Stimulated activated naive B cell treated with anti-CD40 and anti-IgM and Interleukin-4, amounts not matched to agents 10 μg/mL and 1 μg/mL and 100 μg/mL, for 72 hours (primary cell): ENCODE measurements at regions not wholly inside any gene's neighbourhood (a gene's known extent, or its start where the extent isn't known, plus 50 kb on each side); places are given as distances from the start of the nearest gene placed in this dataset.

ENCODE experiments used
- ATAC-seq, 2 donors: fragments of 150-1000 bp; cut with Tn5 transposase; replicated peaks; 2 replicates each; pipeline ENCODE4 v1.10.0; 2021; ENCODE audit warnings: moderate library complexity in 1 of 2
- DNase-seq: peaks from one replicate; pipeline ENCODE4 v3.0.0; 2021
- H3K27ac Mint-ChIP-seq: one replicate; pipeline ENCODE4 v1.8.0; 2022; ENCODE audit warnings: mild to moderate bottlenecking, mixed read lengths
- H3K27me3 Mint-ChIP-seq, 2 donors: one replicate each; pipeline ENCODE4 v1.8.0; 2022; ENCODE audit warnings: mixed read lengths in 2 of 2
- H3K36me3 Mint-ChIP-seq, 2 donors: one replicate each; pipeline ENCODE4 v1.8.0; 2022; ENCODE audit warnings: mixed read lengths in 2 of 2, mild to moderate bottlenecking in 1 of 2
- H3K4me1 Mint-ChIP-seq, 2 donors: one replicate each; pipeline ENCODE4 v1.8.0; 2022; ENCODE audit warnings: mixed read lengths in 2 of 2, mild to moderate bottlenecking in 1 of 2
- H3K4me3 Mint-ChIP-seq, 2 donors: one replicate each; pipeline ENCODE4 v1.8.0; 2022; ENCODE audit warnings: mild to moderate bottlenecking in 2 of 2, mixed read lengths in 2 of 2, moderate library complexity in 1 of 2
- H3K9me3 Mint-ChIP-seq, 2 donors: one replicate each; pipeline ENCODE4 v1.8.0; 2022; ENCODE audit warnings: mixed read lengths in 2 of 2, mild to moderate bottlenecking in 1 of 2

DNA sequence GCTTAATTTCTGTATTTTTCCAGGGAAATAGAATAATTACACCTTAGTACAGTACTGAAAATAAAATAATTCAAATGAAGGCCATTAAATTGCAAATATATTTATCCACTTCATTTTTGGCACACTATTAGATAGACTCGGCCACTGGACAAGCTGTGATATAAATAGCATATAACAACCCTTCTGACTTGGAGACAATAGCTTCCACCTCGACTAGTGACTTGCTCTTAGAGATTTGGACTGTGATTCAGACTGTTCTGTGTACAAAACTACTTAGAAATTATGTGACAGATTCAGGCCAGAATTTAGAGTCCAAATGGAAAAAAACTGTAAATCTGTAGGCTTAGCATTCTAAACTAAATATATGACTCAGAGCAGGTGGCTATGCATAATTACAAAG, 949.9 kb downstream of the LRFN5 start:
- H3K36me3 Mint-ChIP-seq = no peaks in the 10 kb centered on the region
- H3K4me1 Mint-ChIP-seq = no peaks in the 10 kb centered on the region
- no peak overlapping the region for H3K4me3 Mint-ChIP-seq
- DNase-seq (no peak), ATAC-seq (no peak)
- no peak overlapping the region for H3K27ac Mint-ChIP-seq
- peaks cover 0 to 3% of the 10 kb centered on the region in 2 donors for H3K9me3 Mint-ChIP-seq
- no peaks in the 10 kb centered on the region for H3K27me3 Mint-ChIP-seq

- Mint-ChIP-seq H3K9me3 (peaks cover 0 to 3% of the 10 kb centered on the region in 2 donors), H3K27ac (no peak overlapping the region)
Measured at GRCh38 chr14:42555365-42555764, 948.7 kb downstream of the LRFN5 start.

DNA sequence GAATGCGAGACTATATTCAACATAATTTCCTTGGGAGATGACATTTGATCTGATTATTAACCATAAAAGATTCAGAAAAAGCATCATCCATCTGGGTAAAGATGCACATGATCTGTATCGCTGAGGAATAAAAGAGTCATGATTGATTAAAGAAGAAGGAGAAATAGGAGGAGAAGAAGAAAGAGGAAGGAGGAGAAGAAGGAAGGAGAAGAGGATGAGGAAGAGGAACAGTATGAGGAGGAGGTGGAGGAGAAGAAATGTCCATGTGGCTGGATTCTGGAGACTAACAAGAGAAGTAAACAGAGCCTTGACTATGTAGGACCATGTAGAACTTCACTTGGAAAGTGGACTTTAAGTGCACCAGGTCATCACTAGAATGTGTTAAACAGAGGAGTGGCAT, 947.4 kb downstream of the LRFN5 start:
- H3K36me3 Mint-ChIP-seq = no peaks in the 10 kb centered on the region
- H3K4me3 Mint-ChIP-seq = no peak overlapping the region
- ATAC-seq = no peak

More at GRCh38 chr14:42555365-42555764, 948.7 kb downstream of the LRFN5 start:
- DNase-seq = no peak
- H3K36me3 Mint-ChIP-seq = no peaks in the 10 kb centered on the region
- H3K4me1 Mint-ChIP-seq = no peaks in the 10 kb centered on the region
- ATAC-seq = no peak
- no peaks in the 10 kb centered on the region for H3K27me3 Mint-ChIP-seq
- H3K4me3 Mint-ChIP-seq = no peak overlapping the region

GRCh38 chr14:42550310-42550709, 943.6 kb downstream of the LRFN5 start:
- no peak for DNase-seq
- Mint-ChIP-seq H3K9me3 (peaks cover 0 to 7% of the 10 kb centered on the region in 2 donors), H3K4me3 (no peak overlapping the region), H3K4me1 (no peaks in the 10 kb centered on the region), H3K36me3 (no peaks in the 10 kb centered on the region), H3K27me3 (no peaks in the 10 kb centered on the region), H3K27ac (no peak overlapping the region)
- ATAC-seq = no peak

More for the DNA sequence above, 947.4 kb downstream of the LRFN5 start:
- Mint-ChIP-seq H3K9me3 (peaks cover 0 to 5% of the 10 kb centered on the region in 2 donors), H3K4me1 (no peaks in the 10 kb centered on the region), H3K27me3 (no peaks in the 10 kb centered on the region), H3K27ac (no peak overlapping the region)
- DNase-seq = no peak

- no peaks in the 10 kb centered on the region for H3K36me3 Mint-ChIP-seq
- H3K4me1 Mint-ChIP-seq = no peaks in the 10 kb centered on the region
- ATAC-seq (no peak), DNase-seq (no peak)
- peaks cover 0 to 5% of the 10 kb centered on the region in 2 donors for H3K9me3 Mint-ChIP-seq
- no peak overlapping the region for H3K4me3 Mint-ChIP-seq
- no peak overlapping the region for H3K27ac Mint-ChIP-seq
- H3K27me3 Mint-ChIP-seq = no peaks in the 10 kb centered on the region
Measured at GRCh38 chr14:42548349-42548748, 941.7 kb downstream of the LRFN5 start.

GRCh38 chr14:42545636-42546035, 939.0 kb downstream of the LRFN5 start:
- DNase-seq (no peak), ATAC-seq (no peak)
- Mint-ChIP-seq H3K9me3 (peaks cover 0 to 6% of the 10 kb centered on the region in 2 donors), H3K27me3 (no peaks in the 10 kb centered on the region), H3K4me3 (no peak overlapping the region), H3K4me1 (no peaks in the 10 kb centered on the region), H3K27ac (no peak overlapping the region), H3K36me3 (no peaks in the 10 kb centered on the region)

DNA sequence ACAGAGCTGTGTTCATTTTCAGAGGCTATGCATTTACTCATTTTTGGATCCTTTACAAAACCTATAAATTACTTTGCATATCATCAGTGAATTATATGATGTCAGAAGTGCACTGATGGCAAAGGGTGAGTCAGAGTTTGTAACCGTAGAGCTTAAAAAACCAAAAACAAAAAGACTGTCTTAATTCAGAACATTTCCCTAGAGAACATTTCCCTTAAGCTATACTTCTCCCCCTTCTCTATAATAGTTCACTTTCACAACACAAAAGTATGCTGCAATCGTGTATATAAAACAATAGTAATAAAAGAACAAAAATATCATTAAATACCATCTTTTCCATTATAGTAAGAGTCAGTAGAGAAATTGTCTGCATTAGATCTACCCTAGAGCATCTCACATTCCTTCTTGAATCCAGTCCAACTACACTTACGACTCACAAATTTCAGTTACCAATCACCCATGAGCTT, 934.9 kb downstream of the LRFN5 start:
- peaks cover 0 to 2% of the 10 kb centered on the region in 2 donors for H3K9me3 Mint-ChIP-seq
- H3K4me1 Mint-ChIP-seq = no peaks in the 10 kb centered on the region
- no peak overlapping the region for H3K27ac Mint-ChIP-seq
- H3K4me3 Mint-ChIP-seq = no peak overlapping the region
- H3K27me3 Mint-ChIP-seq = no peaks in the 10 kb centered on the region
- no peaks in the 10 kb centered on the region for H3K36me3 Mint-ChIP-seq
- DNase-seq (no peak), ATAC-seq (no peak)

DNA sequence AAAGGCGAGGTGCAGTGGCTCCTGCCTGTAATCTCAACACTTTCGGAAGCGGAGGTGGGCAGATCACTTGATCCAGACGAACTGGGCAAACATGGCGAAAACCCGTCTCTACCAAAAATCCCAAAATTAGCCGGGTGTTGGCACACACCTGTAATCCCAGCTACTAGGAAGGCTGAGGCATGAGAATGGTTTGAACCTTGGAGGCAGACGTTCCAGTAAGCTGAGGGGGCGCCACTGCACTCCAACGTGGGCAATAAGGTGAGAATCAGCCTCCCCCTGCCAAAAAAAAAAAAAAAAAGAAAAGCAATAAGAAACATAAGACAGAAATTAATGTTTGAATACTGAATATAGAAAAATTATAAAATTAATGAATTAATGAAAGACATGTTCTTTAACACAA, 928.7 kb downstream of the LRFN5 start:
- ATAC-seq (no peak), DNase-seq (no peak)
- Mint-ChIP-seq H3K27ac (no peak overlapping the region), H3K4me1 (no peaks in the 10 kb centered on the region), H3K9me3 (peaks cover 0 to 1% of the 10 kb centered on the region in 2 donors), H3K27me3 (no peaks in the 10 kb centered on the region), H3K4me3 (no peak overlapping the region), H3K36me3 (no peaks in the 10 kb centered on the region)

DNA sequence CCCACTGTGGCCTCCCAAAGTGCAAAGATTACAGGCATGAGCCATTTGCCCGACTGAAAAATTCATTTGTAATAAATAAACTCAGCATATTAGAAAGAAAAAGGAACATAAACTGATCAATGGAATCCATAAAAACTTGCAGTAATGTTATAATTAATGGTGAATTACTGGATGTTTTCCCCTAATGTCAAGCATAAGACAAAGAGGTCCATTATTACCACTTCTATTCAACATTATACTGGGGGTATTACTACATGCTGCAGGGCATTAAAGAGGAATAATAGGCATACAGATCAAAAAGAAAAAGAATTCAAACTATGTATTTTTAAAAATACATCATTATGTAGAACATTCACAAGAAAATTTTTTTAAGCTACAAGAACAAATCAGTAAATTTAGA, 926.8 kb downstream of the LRFN5 start:
- no peak for DNase-seq
- peaks cover 0 to 1% of the 10 kb centered on the region in 2 donors for H3K9me3 Mint-ChIP-seq
- H3K4me1 Mint-ChIP-seq = no peaks in the 10 kb centered on the region
- H3K36me3 Mint-ChIP-seq = no peaks in the 10 kb centered on the region
- no peaks in the 10 kb centered on the region for H3K27me3 Mint-ChIP-seq
- no peak overlapping the region for H3K27ac Mint-ChIP-seq
- no peak overlapping the region for H3K4me3 Mint-ChIP-seq
- ATAC-seq = no peak

GRCh38 chr14:42532194-42532593, 925.5 kb downstream of the LRFN5 start:
- DNase-seq = no peak
- Mint-ChIP-seq H3K4me1 (no peaks in the 10 kb centered on the region), H3K36me3 (no peaks in the 10 kb centered on the region), H3K4me3 (no peak overlapping the region), H3K27me3 (no peaks in the 10 kb centered on the region), H3K27ac (no peak overlapping the region), H3K9me3 (peaks cover 0 to 1% of the 10 kb centered on the region in 2 donors)
- no peak for ATAC-seq

- Mint-ChIP-seq H3K27me3 (no peaks in the 10 kb centered on the region), H3K9me3 (peaks cover 0 to 1% of the 10 kb centered on the region in 2 donors), H3K27ac (no peak overlapping the region), H3K4me3 (no peak overlapping the region), H3K36me3 (no peaks in the 10 kb centered on the region), H3K4me1 (no peaks in the 10 kb centered on the region)
- no peak for ATAC-seq
- no peak for DNase-seq
Measured at GRCh38 chr14:42527141-42527540, 920.5 kb downstream of the LRFN5 start.

DNA sequence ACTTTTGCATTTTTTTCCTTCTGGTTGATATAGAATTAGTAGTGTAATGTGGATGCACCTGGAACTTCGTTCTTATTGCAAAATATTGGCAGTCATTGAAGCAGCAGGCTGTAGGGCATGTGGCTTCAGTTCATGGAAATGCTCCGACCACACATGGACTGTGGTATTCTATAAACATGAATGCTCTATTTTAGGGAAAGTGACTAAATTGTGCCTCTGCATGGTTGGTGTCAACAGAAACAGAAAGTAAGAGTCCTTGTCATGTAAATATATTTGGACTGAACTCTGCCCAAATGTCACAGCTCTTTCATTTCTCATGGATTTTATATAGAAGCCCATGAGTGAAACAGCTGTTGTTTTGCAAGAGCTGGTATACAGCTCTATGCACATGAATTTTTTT, 917.0 kb downstream of the LRFN5 start:
- H3K27me3 Mint-ChIP-seq = no peaks in the 10 kb centered on the region
- ATAC-seq = peak; percentile 89 to 98

GRCh38 chr14:42517806-42518500, 911.3 kb downstream of the LRFN5 start:
- Mint-ChIP-seq H3K27ac (no peak overlapping the region), H3K4me1 (peaks cover 5 to 8% of the 10 kb centered on the region in 2 donors), H3K27me3 (no peaks in the 10 kb centered on the region), H3K36me3 (no peaks in the 10 kb centered on the region), H3K4me3 (no peak overlapping the region), H3K9me3 (peaks cover 0 to 1% of the 10 kb centered on the region in 2 donors)
- DNase-seq (no peak), ATAC-seq (peak in 1 of 2 donors; percentile 50)

More for the DNA sequence above, 917.0 kb downstream of the LRFN5 start:
- Mint-ChIP-seq H3K9me3 (no peaks in the 10 kb centered on the region), H3K36me3 (no peaks in the 10 kb centered on the region), H3K4me1 (no peaks in the 10 kb centered on the region), H3K4me3 (no peak overlapping the region), H3K27ac (no peak overlapping the region)
- no peak for DNase-seq

DNA sequence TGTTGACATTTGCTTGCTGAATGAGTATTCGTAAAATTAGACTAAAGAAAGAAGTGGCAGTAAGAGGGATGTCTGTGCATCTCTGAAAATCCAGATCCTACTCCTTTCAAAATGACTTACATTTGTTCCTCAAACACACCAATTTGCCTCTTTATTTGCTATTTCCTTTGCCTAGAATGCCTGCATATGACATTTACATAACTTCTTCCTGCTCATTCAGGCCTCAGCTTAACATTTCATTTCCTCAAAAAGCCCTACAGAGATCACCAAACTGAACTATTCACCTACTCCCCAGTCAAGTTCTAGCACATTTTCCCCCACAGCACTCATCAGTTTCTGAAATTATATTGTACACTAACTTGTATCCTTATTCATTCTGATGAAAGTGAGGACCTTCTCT, 907.2 kb downstream of the LRFN5 start:
- DNase-seq (no peak), ATAC-seq (peak; percentile 56 to 57)
- H3K27me3 Mint-ChIP-seq = no peaks in the 10 kb centered on the region
- no peaks in the 10 kb centered on the region for H3K36me3 Mint-ChIP-seq
- H3K4me3 Mint-ChIP-seq = no peak overlapping the region
- H3K27ac Mint-ChIP-seq = no peak overlapping the region
- peaks cover 3% of the 10 kb centered on the region in 2 donors for H3K9me3 Mint-ChIP-seq
- H3K4me1 Mint-ChIP-seq = peaks cover 5 to 8% of the 10 kb centered on the region in 2 donors

DNA sequence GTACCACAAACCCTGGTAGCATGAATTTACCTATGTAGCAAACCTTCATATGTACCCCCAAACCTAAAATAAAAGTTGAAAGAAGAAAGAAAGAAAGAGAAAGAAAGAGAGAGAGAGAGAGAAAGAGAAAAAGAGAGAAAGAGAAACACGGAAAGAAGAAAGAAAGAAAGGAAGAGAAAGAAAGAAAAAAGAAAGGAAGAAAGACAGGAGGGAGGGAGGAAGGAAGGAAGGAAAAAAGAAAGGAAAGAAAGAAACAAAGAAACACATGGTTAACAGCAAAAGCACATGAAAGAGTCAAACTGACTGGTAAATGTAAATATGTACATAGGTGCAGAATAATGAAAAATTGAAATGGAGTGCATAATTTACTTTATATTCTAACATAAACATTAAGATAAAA, 903.4 kb downstream of the LRFN5 start:
- no peaks in the 10 kb centered on the region for H3K36me3 Mint-ChIP-seq
- H3K4me1 Mint-ChIP-seq = peaks cover 5 to 8% of the 10 kb centered on the region in 2 donors
- no peak overlapping the region for H3K27ac Mint-ChIP-seq
- peaks cover 2 to 10% of the 10 kb centered on the region in 2 donors for H3K9me3 Mint-ChIP-seq
- ATAC-seq (no peak), DNase-seq (no peak)
- H3K27me3 Mint-ChIP-seq = no peaks in the 10 kb centered on the region
- no peak overlapping the region for H3K4me3 Mint-ChIP-seq
